GM19238 (cell line): ENCODE measurements at regions not wholly inside any gene's neighbourhood (a gene's known extent, or its start where the extent isn't known, plus 50 kb on each side); places are given as distances from the start of the nearest gene placed in this dataset.
A peak's percentile ranks its signal among the peaks of the same experiment; 100 is the strongest.

ENCODE experiments used
- DNase-seq: peaks from one replicate; pipeline ENCODE4 v3.0.0; 2011; ENCODE audit warnings: low spot score; ENCODE audit not compliant: insufficient read length

- DNase-seq, result no peak
Observed at GRCh38 chr5:81856948-81857928, 106.3 kb upstream of the SSBP2 start.

- no peak for DNase-seq
Observed at GRCh38 chr5:81855591-81855990, 104.7 kb upstream of the SSBP2 start.

GRCh38 chr5:81854915-81855314 lies 104.0 kb upstream of the SSBP2 start:
- DNase-seq, result no peak

- no peak for DNase-seq
Observed at GRCh38 chr5:81854485-81854884, 103.6 kb upstream of the SSBP2 start.

GRCh38 chr5:81853030-81853357 lies 102.1 kb upstream of the SSBP2 start:
- no peak for DNase-seq

GRCh38 chr5:81852291-81853029 lies 101.6 kb upstream of the SSBP2 start:
- DNase-seq, result peak; percentile 11

- DNase-seq, result peak; percentile 71
Observed at GRCh38 chr5:81851481-81852178, 100.7 kb upstream of the SSBP2 start.

GRCh38 chr5:81850501-81851357 lies 99.8 kb upstream of the SSBP2 start:
- no peak for DNase-seq

GRCh38 chr5:81849770-81850367 lies 99.0 kb upstream of the SSBP2 start:
- DNase-seq, result no peak

- no peak for DNase-seq
Observed at GRCh38 chr5:81848362-81848880, 97.5 kb upstream of the SSBP2 start.

- DNase-seq, result no peak
Observed at GRCh38 chr5:81846301-81846700, 95.4 kb upstream of the SSBP2 start.

- DNase-seq, result no peak
Observed at GRCh38 chr5:81843845-81844244, 92.9 kb upstream of the SSBP2 start.

GRCh38 chr5:81842795-81843398 lies 92.0 kb upstream of the SSBP2 start:
- DNase-seq, result no peak

GRCh38 chr5:81839034-81839433 lies 88.1 kb upstream of the SSBP2 start:
- no peak for DNase-seq

GRCh38 chr5:81838307-81838906 lies 87.5 kb upstream of the SSBP2 start:
- no peak for DNase-seq

GRCh38 chr5:81837667-81838306 lies 86.9 kb upstream of the SSBP2 start:
- DNase-seq, result no peak

- DNase-seq, result no peak
Observed at GRCh38 chr5:81835814-81836367, 85.0 kb upstream of the SSBP2 start.

GRCh38 chr5:81834021-81834660 lies 83.2 kb upstream of the SSBP2 start:
- DNase-seq, result no peak
